ENCODE measurements at regions not wholly inside any gene's neighbourhood (a gene's known extent, or its start where the extent isn't known, plus 50 kb on each side); places are given as distances from the start of the nearest gene placed in this dataset.

DNA sequence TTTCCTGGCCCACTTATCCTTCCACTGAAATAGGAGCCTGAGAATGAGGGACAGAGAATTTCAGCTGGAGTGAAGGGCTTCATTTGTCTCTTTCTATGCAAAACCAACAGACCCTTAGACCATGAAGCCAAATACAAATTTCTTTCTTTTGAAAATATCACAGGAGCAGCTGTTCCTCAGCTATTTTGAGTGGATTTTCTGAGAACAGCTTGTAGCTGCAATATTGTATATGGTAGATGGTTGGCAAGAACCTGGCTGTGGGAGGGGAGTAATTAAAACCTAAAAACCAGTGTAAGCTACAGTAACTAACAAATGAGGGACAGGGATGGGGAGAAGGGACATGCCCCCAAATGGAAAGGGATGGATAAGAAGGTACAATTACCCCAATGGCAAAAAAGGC is 350.3 kb upstream of the CDH20 start:
- DNase-seq, result no peak

DNA sequence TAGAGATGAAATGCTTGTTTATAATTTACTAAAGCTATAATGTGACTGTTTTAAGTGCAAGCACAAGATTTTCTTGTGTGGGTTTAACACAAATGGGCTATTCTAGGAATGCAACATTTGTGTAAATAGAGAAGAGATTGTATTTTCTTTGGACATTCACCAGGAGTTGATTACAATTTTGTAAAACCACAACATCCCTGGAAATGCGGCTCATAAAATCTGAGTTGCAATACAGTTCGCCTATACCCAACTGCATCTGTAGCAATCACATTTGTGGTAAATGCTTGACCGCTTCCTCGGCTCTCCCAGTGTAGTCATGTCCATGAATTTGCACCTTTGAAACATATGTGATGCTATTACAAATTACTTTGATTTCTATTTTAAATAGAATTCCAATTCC is 348.7 kb upstream of the CDH20 start:
- DNase-seq, result no peak

DNA sequence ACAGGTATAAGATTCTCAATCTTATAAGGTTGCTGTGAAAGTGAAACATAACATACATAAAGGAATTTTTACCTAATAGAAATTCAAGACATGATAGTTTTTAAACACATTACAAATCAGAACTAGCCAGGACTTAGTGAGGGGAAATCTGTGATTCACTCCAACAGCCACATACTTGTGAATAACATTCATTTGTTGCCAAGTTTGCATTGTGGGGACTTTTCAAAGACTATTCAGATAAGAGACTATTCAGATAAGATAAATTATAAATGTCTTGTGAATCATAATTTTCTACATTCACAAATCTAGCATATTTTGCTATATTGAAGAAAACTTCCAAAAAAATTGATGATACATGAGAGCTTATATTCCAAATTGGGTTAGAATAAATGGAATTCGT is 345.3 kb upstream of the CDH20 start:
- no peak for DNase-seq

DNA sequence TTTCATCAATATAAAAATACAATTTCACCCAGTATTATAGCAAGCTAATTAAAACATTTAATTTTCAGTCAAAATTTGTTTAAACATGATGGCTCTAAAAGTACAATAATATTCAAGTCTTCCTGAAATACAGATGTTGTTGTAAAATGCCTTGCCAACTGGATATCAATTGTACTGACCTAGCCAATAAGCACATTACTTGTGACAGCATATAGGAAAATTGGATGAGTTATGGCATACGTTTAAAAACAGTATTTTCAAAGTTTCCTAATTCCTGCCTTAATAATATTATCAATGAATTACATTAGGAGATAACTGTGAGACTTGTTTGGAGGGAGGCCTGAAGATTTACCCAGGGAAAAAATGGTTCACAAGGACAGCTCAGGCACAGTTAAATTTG is 336.9 kb upstream of the CDH20 start:
- DNase-seq, result no peak

DNA sequence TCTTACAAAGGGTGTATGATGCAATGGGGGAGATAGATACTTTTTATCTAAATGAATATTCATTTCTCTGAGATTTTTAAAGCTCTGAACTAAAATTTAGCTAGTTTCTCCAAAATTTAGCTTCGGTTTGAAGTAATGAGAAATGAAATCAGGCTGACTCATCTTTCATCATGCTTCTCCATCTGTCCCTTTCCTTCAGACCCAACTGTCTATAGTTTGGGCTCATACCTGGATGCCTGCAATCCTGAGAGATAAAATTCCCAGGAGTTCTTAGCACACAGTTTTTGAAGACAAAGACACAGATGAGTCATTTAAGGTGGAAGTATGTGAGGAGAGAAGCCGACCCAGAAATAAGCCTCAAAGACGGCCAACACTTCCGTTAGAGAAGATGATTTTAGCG is 336.4 kb upstream of the CDH20 start:
- DNase-seq, result no peak

DNA sequence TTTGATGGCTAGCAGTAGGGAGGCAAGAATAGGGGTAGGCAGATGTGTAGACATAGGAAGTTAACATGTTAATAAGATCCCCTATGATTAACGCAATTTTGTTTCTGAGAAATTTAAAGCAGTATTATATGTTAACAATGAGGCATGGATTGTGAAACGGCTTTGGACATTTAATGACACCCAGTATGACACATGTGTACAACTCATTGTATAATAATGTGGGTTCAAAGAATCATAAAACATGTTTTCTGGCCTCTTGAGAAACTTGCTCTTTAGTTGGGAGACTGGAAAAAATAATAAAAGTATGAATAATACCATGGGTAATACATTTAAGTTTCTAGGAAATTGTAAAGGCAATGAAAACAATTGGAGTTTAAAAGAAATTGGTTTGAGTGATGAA is 332.1 kb upstream of the CDH20 start:
- no peak for DNase-seq

DNA sequence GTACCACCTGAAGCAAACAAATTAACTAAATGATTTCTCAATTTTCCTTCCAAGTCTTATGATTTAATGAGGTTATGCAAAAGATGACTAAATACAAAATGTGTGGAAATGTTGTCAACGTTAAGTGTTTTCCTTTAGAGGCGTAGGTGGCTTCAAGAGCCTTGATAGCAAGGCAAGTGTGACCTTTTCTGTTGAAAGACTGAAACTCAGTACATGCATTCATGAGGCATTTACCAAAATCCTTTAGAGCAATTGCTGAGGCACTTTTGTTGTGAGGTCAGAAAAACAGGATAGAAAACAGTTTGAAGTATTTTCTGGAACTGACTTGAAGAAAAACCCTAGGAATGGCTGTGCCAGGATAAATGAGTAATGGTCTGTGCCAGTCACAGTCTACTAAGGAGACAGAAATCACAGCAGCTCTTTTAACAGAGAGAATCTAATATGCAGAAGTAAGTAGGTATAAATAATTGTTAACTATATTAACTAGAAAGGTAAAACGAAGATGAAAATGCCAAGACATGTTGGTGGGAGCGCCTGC is 326.5 kb upstream of the CDH20 start:
- DNase-seq, result no peak

DNA sequence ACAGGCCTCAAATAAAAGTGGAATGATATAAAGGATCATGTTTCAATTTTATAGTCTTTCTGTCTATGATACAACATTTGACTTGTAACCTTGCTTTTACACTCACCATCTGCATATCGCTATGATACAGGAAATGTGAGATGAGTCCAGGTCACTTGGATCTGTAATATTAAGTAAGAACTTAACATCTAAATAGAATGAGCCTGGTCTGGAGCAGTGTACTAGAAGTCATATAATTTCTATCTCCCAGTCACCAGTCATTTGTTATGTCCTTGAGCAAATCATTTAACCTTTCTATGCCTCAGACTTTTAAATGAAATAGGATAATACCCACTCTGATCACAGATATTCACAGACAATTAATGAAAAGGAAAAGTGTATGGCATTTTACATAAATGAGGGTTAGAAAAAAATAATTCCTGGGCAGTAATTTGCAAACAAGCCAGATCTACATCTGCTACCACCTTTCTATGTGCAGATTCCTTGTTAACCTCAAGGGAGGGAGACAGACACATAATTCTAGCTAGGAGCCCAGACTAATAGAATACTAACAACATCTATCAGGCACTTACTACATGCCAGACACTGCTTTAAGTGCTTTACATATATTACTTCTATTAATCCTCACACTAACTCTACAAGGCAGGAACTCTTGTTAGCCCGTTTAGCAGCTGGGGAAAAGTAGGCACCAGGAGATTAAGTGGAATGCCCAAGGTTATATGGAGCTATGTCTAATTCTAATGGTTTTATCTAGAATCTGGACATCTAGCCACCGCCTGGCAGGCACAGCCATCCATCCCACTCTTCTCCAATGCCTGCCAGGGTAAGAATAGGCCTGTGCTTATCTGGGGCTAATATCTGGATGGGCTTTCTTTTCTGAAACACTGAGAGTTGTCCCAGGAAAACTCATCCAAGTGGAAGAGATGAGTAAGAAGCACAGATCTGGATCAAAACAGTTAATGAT is 313.6 kb upstream of the CDH20 start:
- DNase-seq, result no peak

DNA sequence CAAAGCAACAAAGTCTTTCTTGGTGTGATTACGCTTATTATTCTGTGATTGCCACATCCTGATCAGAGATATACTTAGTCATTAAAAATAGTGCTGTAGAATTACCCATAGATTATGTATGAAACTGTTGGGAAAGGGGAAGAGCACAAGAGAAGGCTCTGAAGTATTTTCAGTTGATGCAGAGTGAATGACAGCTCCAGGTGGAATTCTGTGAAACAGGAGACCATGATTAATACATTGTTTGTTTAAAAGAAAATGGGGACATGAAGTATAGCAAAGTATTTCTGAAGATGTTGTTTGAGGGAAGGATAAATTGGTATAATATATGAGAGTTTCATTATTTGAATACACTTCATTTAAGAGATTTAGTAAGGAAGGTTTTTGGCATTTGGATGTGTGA is 307.6 kb upstream of the CDH20 start:
- DNase-seq, result no peak

DNA sequence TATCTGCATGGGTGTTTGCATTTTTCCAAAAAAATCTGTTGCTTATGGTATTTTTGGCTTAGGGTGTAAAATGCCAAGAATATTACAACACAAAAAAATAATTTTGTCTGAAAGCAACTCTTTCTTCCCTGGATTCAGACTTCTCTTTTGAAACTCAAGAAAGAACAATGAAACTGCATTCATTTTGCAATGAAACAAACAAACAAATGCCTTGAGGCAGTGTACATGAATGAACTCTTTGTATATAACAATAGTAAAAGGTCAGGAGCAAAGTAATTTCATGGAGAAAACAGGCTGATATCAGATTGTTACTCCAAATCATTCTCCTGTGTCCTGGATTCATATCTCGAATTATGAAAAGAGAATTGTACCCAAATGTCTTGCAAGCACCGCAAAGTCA is 301.6 kb upstream of the CDH20 start:
- no peak for DNase-seq

DNA sequence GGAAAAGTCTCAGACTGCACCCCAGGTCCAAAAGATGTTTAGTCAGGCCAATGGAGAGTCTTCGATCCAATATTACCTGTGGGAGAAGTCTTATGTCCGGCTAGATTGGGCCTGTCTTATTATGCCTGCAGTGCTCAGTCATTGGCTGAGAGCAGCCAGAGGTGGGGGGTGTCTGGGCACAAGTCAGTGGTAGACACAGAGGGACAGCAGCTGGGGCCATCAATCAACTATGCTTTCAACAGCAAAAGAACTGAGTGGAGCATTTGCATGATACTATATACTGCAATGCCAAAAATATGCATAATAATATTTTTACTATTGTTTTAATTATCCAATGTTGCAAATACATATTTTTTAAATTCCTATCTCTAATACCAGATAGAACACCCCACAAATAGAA is 298.6 kb upstream of the CDH20 start:
- no peak for DNase-seq

DNA sequence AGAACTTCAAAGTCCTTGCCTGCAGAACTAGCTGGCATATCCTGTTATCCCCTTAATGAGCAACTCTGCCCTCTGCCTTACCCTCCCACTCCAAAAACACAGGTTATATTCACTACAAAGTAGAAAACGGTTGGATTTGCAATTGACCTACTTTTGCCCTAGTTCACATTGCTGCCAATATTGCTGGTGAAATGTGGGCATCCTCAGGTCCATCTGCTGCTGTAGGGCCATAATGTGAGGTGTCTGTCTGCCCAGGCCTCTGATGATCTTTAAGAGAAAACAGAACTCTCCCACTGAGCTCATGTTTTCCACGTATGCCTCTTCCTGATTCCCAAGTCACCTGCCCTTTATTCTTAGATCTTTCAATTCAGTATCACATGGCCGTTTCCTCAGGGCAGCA is 294.0 kb upstream of the CDH20 start:
- DNase-seq, result no peak

DNA sequence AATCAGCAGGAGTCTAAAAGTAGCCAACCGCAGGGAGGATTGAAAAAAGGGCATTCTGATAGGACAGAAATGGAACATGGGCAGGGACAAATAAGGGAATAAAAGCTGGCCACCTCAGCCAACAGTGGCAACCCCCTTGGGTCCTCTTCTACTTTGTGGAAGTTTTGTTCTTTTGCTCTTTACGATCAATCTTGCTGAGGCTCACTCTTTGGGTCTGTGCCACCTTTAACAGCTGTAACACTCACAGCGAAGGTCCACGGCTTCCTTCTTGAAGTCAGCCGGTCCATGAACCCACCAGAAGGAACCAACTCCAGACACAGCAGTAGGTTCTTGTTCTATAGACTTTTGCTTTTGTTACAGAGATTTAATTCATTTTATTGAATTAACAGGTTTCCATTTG is 285.4 kb upstream of the CDH20 start:
- DNase-seq, result no peak

DNA sequence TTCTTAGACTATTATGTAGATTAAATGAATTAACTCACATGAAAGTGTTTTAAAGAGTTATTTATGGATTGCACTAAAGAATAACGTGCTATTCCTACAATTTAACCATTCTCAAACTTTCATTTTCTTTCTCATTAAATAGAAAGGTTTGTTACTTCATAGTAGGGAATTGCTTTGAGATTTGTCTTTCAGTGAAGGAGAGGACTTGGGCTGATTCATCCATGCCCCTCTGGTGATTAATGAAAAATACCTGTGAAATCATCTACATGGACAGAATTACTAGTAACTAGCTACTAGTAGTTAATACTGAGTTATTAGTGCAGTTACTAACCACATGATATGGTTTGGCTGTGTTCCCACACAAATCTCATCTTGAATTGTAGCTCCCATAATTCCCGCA is 275.8 kb upstream of the CDH20 start:
- no peak for DNase-seq

DNA sequence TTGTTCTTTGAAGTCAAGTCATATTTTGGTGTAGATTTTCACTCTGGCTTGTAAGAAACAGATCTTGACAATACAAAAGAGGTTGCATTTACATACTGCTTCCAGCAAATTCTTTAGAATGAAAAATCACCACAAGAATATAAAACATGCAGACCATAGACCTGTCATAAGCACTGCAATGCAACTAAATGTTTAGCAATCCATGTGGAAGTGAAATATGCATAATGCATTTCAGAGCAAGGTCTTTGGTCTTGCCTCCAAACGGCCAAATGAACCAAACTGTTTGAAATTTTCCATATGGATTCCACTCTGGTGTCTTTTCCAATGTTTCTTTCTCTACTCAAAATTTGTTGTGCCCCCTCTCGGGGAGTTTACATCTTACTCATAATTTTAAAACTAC is 271.0 kb upstream of the CDH20 start:
- no peak for DNase-seq

DNA sequence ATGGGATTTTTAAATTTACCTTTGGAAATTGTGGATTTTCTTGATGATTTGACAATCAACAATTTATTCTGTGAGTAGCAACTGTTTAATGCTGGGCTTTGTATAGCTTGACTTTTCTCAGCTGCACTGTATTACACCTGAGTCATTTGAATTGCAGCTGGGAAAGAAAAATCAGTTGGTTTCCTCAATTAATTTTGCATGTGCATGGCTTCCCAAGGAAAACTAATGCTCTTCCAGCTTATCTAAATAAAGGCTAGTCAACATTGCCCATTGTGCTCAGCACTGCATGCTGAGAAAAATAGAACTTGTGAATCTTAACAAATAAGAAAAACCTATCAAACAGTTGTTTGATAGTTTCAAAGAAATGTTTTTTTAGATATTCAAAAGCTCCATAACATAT is 268.3 kb upstream of the CDH20 start:
- DNase-seq, result no peak

DNA sequence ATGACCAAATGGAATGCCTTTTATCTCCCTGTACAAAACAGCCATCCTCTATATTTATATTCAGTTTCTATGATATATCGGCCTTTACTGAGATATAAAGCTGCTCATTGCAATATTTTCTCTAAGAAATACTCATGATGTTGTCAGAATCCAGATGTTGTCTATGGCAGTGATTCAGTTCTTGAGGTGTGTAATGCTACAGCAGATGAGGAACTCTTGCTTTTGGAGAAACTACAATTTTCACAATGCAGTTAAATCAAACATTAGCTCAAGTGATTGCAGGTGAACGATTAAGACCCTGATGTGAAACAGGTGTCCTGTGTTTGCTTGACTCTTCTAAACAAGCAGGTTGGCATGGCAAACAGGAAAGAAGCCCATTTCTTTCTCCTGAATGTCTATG is 256.2 kb upstream of the CDH20 start:
- DNase-seq, result no peak

DNA sequence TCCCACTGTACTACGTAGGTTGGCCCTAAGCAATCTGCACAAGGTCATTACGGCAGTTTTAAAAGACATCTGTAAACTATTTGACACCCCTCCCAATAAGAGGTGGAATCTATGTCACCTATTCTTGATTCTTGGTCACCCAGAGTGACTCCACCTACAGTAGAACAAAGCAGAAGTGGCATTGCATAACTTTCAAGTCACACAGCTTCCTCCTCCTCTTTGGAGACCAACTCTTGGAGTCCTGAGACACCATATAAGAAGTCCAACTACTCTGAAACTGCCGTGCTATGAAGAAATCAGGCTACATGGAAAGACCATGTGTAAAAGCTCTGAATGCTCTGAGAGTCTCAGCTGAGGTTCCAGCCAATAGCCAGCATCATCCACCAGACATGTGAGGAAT is 253.5 kb upstream of the CDH20 start:
- DNase-seq, result no peak

DNA sequence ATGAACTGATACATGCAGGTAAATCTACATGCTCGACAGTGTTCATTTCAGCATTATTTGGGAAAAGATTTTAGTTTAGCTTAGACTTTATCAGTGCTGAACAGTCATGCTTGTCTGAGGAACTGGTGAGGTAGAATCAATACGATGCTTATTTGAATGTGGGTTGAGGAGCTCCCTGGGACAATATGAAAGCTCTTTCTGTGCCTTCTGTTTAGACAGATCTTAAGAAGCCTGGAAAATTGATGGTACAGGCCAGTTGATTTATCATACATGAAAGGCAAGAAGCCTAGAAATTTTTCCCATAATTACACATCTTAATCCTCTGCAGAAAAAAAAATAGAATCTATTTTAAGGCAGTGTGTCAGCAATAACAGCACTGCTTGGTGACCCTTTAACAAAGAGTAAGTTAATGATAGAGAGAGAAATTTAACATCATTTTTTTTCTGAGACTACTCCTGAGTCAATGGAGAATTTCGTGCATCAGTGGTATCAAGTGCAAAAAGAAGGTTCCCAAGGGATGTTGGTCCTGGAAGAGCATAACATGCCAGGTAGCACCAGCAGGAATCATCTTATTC is 252.2 kb upstream of the CDH20 start:
- no peak for DNase-seq

DNA sequence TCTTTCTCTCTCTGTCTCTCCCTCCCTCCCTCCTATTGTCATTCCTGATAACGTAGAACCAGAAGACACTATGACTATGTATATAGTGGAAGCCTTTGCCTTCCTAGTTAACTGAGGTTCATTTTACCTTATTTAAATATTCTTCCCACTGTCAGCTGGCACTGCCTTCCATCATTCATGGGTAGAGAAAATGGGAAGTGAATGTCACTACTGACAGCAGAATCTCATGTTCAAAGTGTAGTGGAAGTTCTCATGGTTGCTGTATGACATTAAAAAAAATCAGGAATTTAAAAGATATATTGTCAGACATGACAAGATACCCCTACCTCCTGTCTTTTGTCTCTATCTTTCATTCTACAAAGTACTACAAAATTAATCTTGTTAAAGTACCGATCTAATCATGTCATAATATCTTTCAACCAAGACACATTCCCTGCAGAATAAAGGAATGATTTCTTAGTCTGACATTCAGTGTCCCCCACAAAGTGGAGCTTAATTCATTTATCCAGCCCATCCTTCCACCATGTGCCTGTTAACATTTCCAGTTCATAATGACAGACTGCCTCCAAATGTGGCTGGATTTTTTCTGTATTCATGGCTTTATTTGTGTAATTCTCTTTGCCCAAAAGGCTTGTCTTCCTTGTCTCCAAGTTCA is 250.1 kb upstream of the CDH20 start:
- no peak for DNase-seq

DNA sequence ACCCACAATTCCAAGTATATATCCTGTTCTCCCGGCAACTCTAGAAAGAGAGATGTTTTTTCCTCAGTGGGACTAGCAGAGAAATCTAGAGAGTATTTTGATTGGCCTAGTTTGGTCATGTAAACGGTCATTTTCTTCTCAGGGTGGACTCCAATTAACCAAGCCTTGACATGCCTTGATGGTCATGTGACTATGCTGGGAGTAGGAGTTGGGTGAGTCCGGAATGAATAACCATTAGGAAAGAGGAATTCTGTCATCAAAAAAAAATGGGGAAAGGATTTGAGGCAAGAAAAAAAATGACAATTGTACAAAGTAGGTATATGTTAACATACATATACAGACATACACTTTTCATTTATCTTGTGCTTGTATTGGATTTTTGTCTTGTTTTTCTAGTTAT is 248.2 kb upstream of the CDH20 start:
- no peak for DNase-seq

DNA sequence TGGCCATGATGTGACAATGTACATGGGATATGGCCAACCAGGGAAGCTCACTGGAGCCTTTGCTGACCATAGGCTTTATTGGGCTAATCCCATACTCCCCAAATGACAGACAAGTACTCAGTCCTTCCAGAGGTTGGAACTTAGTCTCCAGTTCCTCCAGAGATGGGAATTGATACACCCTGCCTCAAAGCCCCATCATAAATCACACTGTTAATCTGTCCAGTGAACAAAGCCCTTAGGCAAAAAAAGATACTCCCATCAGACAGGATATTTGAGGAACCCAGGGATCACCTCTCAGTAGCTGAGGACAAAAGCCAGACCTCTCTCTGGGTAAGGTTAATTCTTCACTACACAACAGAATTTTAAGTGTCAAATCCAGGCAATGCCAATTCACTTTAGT is 247.5 kb upstream of the CDH20 start:
- DNase-seq, result no peak

DNA sequence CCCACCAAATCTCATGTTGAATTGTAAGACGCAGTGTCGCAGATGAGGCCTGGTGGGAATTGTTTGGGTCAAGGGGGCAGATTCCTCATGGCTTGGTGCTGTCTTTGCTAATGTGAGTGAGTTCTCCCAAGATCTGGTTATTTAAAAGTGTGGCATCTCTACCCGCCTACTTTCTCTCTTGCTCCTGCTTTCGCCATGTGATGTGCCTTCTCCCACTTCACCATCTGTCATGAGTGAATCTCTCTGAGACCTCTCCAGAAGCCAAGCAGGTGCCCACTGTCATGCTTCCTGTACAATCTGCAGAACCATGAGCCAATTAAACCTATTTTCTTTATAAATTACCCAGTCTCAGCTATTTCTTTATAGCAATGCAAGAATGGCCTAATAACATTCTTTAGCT is 246.6 kb upstream of the CDH20 start:
- no peak for DNase-seq

DNA sequence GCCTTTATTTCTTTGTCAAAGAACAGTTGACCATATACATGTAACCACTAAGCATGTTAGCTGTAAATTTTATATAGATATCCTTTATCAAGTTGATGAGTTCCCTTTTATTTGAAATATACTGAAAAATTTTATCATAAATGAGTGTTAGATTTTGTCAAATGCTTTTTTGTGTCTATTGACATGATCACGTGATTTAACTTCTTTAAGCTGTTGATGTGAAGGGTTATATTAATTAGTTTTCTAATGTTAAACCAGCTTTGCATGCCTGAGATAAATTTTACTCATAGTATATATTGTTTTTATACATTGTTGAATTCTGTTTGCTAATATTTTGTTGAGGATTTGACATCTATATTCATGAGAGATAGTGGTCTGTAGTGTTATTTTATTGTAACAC is 241.9 kb upstream of the CDH20 start:
- DNase-seq, result no peak
